SKM-1 treated with dmso at 0.1 percent for 144 hours (cell line): ENCODE measurements at regions not wholly inside any gene's neighbourhood (a gene's known extent, or its start where the extent isn't known, plus 50 kb on each side); places are given as distances from the start of the nearest gene placed in this dataset.
A peak's percentile ranks its signal among the peaks of the same experiment; 100 is the strongest.

ENCODE experiments used
- DNase-seq: peaks from one replicate; lab custom pipeline; 2025; ENCODE audit not compliant: unreplicated experiment; lab: John Stamatoyannopoulos, UW

- no peak for DNase-seq
These were observed 126.1 kb upstream of the CPEB4 start for GRCh38 chr5:173762045-173762444.

- DNase-seq, result peak; percentile 26
These were observed 125.2 kb upstream of the CPEB4 start for GRCh38 chr5:173762930-173763329.

- no peak for DNase-seq
These were observed 124.7 kb upstream of the CPEB4 start for GRCh38 chr5:173763410-173763809.

- peak; percentile 26 for DNase-seq
These were observed 123.7 kb upstream of the CPEB4 start for GRCh38 chr5:173764332-173765028.

GRCh38 chr5:173765029-173765644 lies 123.0 kb upstream of the CPEB4 start:
- no peak for DNase-seq

- DNase-seq, result no peak
These were observed 122.5 kb upstream of the CPEB4 start for GRCh38 chr5:173765661-173766060.

GRCh38 chr5:173767574-173768266 lies 120.4 kb upstream of the CPEB4 start:
- DNase-seq, result no peak

- no peak for DNase-seq
These were observed 119.8 kb upstream of the CPEB4 start for GRCh38 chr5:173768267-173768806.

- no peak for DNase-seq
These were observed 119.3 kb upstream of the CPEB4 start for GRCh38 chr5:173768891-173769290.

- no peak for DNase-seq
These were observed 117.5 kb upstream of the CPEB4 start for GRCh38 chr5:173770637-173771036.

- DNase-seq, result no peak
These were observed 116.9 kb upstream of the CPEB4 start for GRCh38 chr5:173771121-173771724.

- no peak for DNase-seq
These were observed 116.3 kb upstream of the CPEB4 start for GRCh38 chr5:173771725-173772383.

GRCh38 chr5:173772384-173773059 lies 115.6 kb upstream of the CPEB4 start:
- no peak for DNase-seq

- no peak for DNase-seq
These were observed 113.8 kb upstream of the CPEB4 start for GRCh38 chr5:173774271-173774761.

GRCh38 chr5:173775261-173776197 lies 112.6 kb upstream of the CPEB4 start:
- peak; percentile 72 for DNase-seq

GRCh38 chr5:173777149-173777548 lies 111.0 kb upstream of the CPEB4 start:
- DNase-seq, result no peak

- DNase-seq, result no peak
These were observed 110.5 kb upstream of the CPEB4 start for GRCh38 chr5:173777674-173778073.

- DNase-seq, result peak; percentile 51
These were observed 109.9 kb upstream of the CPEB4 start for GRCh38 chr5:173778152-173778782.
